MM.1S (cell line): ENCODE measurements at regions not wholly inside any gene's neighbourhood (a gene's known extent, or its start where the extent isn't known, plus 50 kb on each side); places are given as distances from the start of the nearest gene placed in this dataset.

Experiments used
- EZH2 ChIP-seq: fragments of 300-600 bp; sonication (generic); optimal IDR thresholded peaks from 2 replicates; pipeline ENCODE3; 2017; ENCODE audit warnings: low read depth, mild to moderate bottlenecking, antibody characterized with exemption, low read length, mixed read lengths
- TF ChIP-seq, protein P1 (sequence below): fragments of 300-600 bp; sonication (generic); IDR thresholded peaks from 2 replicates; pipeline ENCODE4 v1.5.1; 2016; ENCODE audit warnings: antibody characterized with exemption, low read length, mixed read lengths

DNA sequence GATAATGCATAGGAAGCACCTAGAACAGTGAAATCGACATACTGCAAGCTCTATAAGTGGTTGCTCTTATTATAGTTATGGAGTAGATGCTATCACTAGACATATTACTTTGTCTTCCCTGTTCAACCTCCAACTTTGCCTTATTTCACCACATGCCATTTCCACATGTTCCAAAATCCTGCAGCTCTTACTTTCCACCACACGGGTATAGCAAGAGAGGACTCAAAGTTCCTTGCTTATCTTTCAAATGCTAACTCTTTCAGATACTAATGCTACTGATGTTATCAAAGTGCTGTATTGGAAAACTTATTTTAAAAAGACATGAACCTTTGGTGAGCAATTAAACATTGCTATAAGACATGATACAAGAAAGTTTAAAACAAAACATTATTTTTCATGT is 1130.1 kb downstream of the HACE1 start:
- TF ChIP-seq, protein P1, sequence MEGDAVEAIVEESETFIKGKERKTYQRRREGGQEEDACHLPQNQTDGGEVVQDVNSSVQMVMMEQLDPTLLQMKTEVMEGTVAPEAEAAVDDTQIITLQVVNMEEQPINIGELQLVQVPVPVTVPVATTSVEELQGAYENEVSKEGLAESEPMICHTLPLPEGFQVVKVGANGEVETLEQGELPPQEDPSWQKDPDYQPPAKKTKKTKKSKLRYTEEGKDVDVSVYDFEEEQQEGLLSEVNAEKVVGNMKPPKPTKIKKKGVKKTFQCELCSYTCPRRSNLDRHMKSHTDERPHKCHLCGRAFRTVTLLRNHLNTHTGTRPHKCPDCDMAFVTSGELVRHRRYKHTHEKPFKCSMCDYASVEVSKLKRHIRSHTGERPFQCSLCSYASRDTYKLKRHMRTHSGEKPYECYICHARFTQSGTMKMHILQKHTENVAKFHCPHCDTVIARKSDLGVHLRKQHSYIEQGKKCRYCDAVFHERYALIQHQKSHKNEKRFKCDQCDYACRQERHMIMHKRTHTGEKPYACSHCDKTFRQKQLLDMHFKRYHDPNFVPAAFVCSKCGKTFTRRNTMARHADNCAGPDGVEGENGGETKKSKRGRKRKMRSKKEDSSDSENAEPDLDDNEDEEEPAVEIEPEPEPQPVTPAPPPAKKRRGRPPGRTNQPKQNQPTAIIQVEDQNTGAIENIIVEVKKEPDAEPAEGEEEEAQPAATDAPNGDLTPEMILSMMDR = no peak
- no peak for TF ChIP-seq EZH2
